Memory B cell (primary cell): ENCODE measurements at regions not wholly inside any gene's neighbourhood (a gene's known extent, or its start where the extent isn't known, plus 50 kb on each side); places are given as distances from the start of the nearest gene placed in this dataset.

Source experiments
- ATAC-seq: fragments of 150-1000 bp; cut with Tn5 transposase; 2 replicates; pipeline ENCODE4 v1.10.0; 2021; ENCODE audit warnings: low read depth, mild to moderate bottlenecking, moderate library complexity
- DNase-seq, 2 donors: peaks; one replicate each; pipeline ENCODE4 v3.0.0; 2022; ENCODE audit warnings: low spot score in 2 of 2
- H3K27ac Mint-ChIP-seq: one replicate; pipeline ENCODE4 v1.8.0; 2022; ENCODE audit warnings: mild to moderate bottlenecking, moderate library complexity, mixed read lengths
- H3K27me3 Mint-ChIP-seq: one replicate; pipeline ENCODE4 v1.8.0; 2022; ENCODE audit warnings: mixed read lengths
- H3K36me3 Mint-ChIP-seq: one replicate; pipeline ENCODE4 v1.8.0; 2022; ENCODE audit warnings: mild to moderate bottlenecking, mixed read lengths
- H3K4me1 Mint-ChIP-seq: one replicate; pipeline ENCODE4 v1.8.0; 2022; ENCODE audit warnings: mixed read lengths
- H3K4me3 Mint-ChIP-seq: one replicate; pipeline ENCODE4 v1.8.0; 2022; ENCODE audit warnings: mild to moderate bottlenecking, moderate library complexity, mixed read lengths
- H3K9me3 Mint-ChIP-seq: one replicate; pipeline ENCODE4 v1.8.0; 2022; ENCODE audit warnings: mixed read lengths

GRCh38 chr6:148166339-148166968, 176.2 kb upstream of the SASH1 start:
- Mint-ChIP-seq H3K4me3 (no peak overlapping the region), H3K27me3 (peaks cover 3% of the 10 kb centered on the region), H3K36me3 (no peaks in the 10 kb centered on the region), H3K4me1 (no peaks in the 10 kb centered on the region), H3K9me3 (no peaks in the 10 kb centered on the region), H3K27ac (no peak overlapping the region)
- ATAC-seq (no peak), DNase-seq (no peak)

- Mint-ChIP-seq H3K4me3 (no peak overlapping the region), H3K27me3 (peaks cover 4% of the 10 kb centered on the region), H3K4me1 (no peaks in the 10 kb centered on the region), H3K27ac (no peak overlapping the region), H3K36me3 (no peaks in the 10 kb centered on the region), H3K9me3 (no peaks in the 10 kb centered on the region)
- DNase-seq (no peak), ATAC-seq (no peak)
These were observed 172.9 kb upstream of the SASH1 start for GRCh38 chr6:148169706-148170105.

GRCh38 chr6:148170286-148170685, 172.4 kb upstream of the SASH1 start:
- H3K4me1 Mint-ChIP-seq: no peaks in the 10 kb centered on the region
- no peaks in the 10 kb centered on the region for H3K9me3 Mint-ChIP-seq
- no peak overlapping the region for H3K27ac Mint-ChIP-seq
- DNase-seq: no peak
- ATAC-seq: no peak
- no peaks in the 10 kb centered on the region for H3K36me3 Mint-ChIP-seq
- H3K4me3 Mint-ChIP-seq: no peak overlapping the region
- peaks cover 4% of the 10 kb centered on the region for H3K27me3 Mint-ChIP-seq

GRCh38 chr6:148173548-148173947, 169.1 kb upstream of the SASH1 start:
- Mint-ChIP-seq H3K27ac (no peak overlapping the region), H3K4me1 (no peaks in the 10 kb centered on the region), H3K36me3 (no peaks in the 10 kb centered on the region), H3K4me3 (no peak overlapping the region), H3K27me3 (peaks cover 4% of the 10 kb centered on the region), H3K9me3 (no peaks in the 10 kb centered on the region)
- no peak for DNase-seq
- ATAC-seq: no peak

- no peaks in the 10 kb centered on the region for H3K9me3 Mint-ChIP-seq
- H3K27ac Mint-ChIP-seq: no peak overlapping the region
- H3K27me3 Mint-ChIP-seq: peaks cover 4% of the 10 kb centered on the region
- H3K4me3 Mint-ChIP-seq: no peak overlapping the region
- H3K36me3 Mint-ChIP-seq: no peaks in the 10 kb centered on the region
- no peak for ATAC-seq
- no peaks in the 10 kb centered on the region for H3K4me1 Mint-ChIP-seq
- DNase-seq: no peak
These were observed 167.0 kb upstream of the SASH1 start for GRCh38 chr6:148175550-148176188.

GRCh38 chr6:148177589-148178233, 164.9 kb upstream of the SASH1 start:
- H3K4me3 Mint-ChIP-seq: no peak overlapping the region
- H3K27ac Mint-ChIP-seq: no peak overlapping the region
- no peaks in the 10 kb centered on the region for H3K36me3 Mint-ChIP-seq
- H3K4me1 Mint-ChIP-seq: no peaks in the 10 kb centered on the region
- peaks cover 11% of the 10 kb centered on the region for H3K27me3 Mint-ChIP-seq
- ATAC-seq (no peak), DNase-seq (no peak)
- H3K9me3 Mint-ChIP-seq: peaks cover 2% of the 10 kb centered on the region

GRCh38 chr6:148179786-148180185, 162.9 kb upstream of the SASH1 start:
- H3K4me1 Mint-ChIP-seq: no peaks in the 10 kb centered on the region
- peaks cover 9% of the 10 kb centered on the region for H3K27me3 Mint-ChIP-seq
- no peak for ATAC-seq
- DNase-seq: no peak
- no peak overlapping the region for H3K27ac Mint-ChIP-seq
- no peaks in the 10 kb centered on the region for H3K36me3 Mint-ChIP-seq
- no peak overlapping the region for H3K4me3 Mint-ChIP-seq
- H3K9me3 Mint-ChIP-seq: peaks cover 2% of the 10 kb centered on the region

- DNase-seq: no peak
- H3K27me3 Mint-ChIP-seq: peaks cover 9% of the 10 kb centered on the region
- no peak for ATAC-seq
- H3K27ac Mint-ChIP-seq: no peak overlapping the region
- H3K4me1 Mint-ChIP-seq: no peaks in the 10 kb centered on the region
- H3K36me3 Mint-ChIP-seq: no peaks in the 10 kb centered on the region
- H3K4me3 Mint-ChIP-seq: no peak overlapping the region
- H3K9me3 Mint-ChIP-seq: peaks cover 2% of the 10 kb centered on the region
These were observed 160.3 kb upstream of the SASH1 start for GRCh38 chr6:148182378-148182777.

- no peak for DNase-seq
- H3K27ac Mint-ChIP-seq: no peak overlapping the region
- H3K36me3 Mint-ChIP-seq: no peaks in the 10 kb centered on the region
- H3K4me3 Mint-ChIP-seq: no peak overlapping the region
- no peak for ATAC-seq
- peaks cover 2% of the 10 kb centered on the region for H3K9me3 Mint-ChIP-seq
- no peaks in the 10 kb centered on the region for H3K4me1 Mint-ChIP-seq
- H3K27me3 Mint-ChIP-seq: peaks cover 11% of the 10 kb centered on the region
These were observed 158.9 kb upstream of the SASH1 start for GRCh38 chr6:148183776-148184175.

GRCh38 chr6:148186916-148187315, 155.7 kb upstream of the SASH1 start:
- Mint-ChIP-seq H3K27ac (no peak overlapping the region), H3K36me3 (no peaks in the 10 kb centered on the region), H3K9me3 (peaks cover under 1% of the 10 kb centered on the region), H3K4me1 (no peaks in the 10 kb centered on the region), H3K4me3 (no peak overlapping the region), H3K27me3 (peaks cover 12% of the 10 kb centered on the region)
- DNase-seq: no peak
- ATAC-seq: no peak

- no peak overlapping the region for H3K4me3 Mint-ChIP-seq
- H3K4me1 Mint-ChIP-seq: no peaks in the 10 kb centered on the region
- peaks cover 15% of the 10 kb centered on the region for H3K27me3 Mint-ChIP-seq
- ATAC-seq: no peak
- H3K9me3 Mint-ChIP-seq: no peaks in the 10 kb centered on the region
- H3K27ac Mint-ChIP-seq: no peak overlapping the region
- H3K36me3 Mint-ChIP-seq: no peaks in the 10 kb centered on the region
- DNase-seq: no peak
These were observed 150.3 kb upstream of the SASH1 start for GRCh38 chr6:148192310-148192709.

GRCh38 chr6:148193063-148193680, 149.5 kb upstream of the SASH1 start:
- no peak for DNase-seq
- peaks cover 22% of the 10 kb centered on the region for H3K27me3 Mint-ChIP-seq
- no peak for ATAC-seq

GRCh38 chr6:148195511-148195910, 147.1 kb upstream of the SASH1 start:
- H3K4me3 Mint-ChIP-seq: no peak overlapping the region
- ATAC-seq (no peak), DNase-seq (no peak)
- peaks cover 3% of the 10 kb centered on the region for H3K9me3 Mint-ChIP-seq
- H3K4me1 Mint-ChIP-seq: no peaks in the 10 kb centered on the region
- H3K36me3 Mint-ChIP-seq: peaks cover 3% of the 10 kb centered on the region
- H3K27me3 Mint-ChIP-seq: peaks cover 20% of the 10 kb centered on the region
- no peak overlapping the region for H3K27ac Mint-ChIP-seq

More at GRCh38 chr6:148193063-148193680, 149.5 kb upstream of the SASH1 start:
- Mint-ChIP-seq H3K9me3 (no peaks in the 10 kb centered on the region), H3K4me1 (no peaks in the 10 kb centered on the region), H3K27ac (no peak overlapping the region), H3K4me3 (no peak overlapping the region), H3K36me3 (no peaks in the 10 kb centered on the region)

GRCh38 chr6:148199584-148199983, 143.1 kb upstream of the SASH1 start:
- peaks cover 10% of the 10 kb centered on the region for H3K9me3 Mint-ChIP-seq
- no peak overlapping the region for H3K4me3 Mint-ChIP-seq
- H3K27me3 Mint-ChIP-seq: peaks cover 30% of the 10 kb centered on the region
- no peak for DNase-seq
- H3K4me1 Mint-ChIP-seq: peaks cover 8% of the 10 kb centered on the region
- peaks cover 3% of the 10 kb centered on the region for H3K36me3 Mint-ChIP-seq
- H3K27ac Mint-ChIP-seq: no peak overlapping the region
- ATAC-seq: no peak
